Peyer's patch (tissue), 4 donors: ENCODE measurements at regions not wholly inside any gene's neighbourhood (a gene's known extent, or its start where the extent isn't known, plus 50 kb on each side); places are given as distances from the start of the nearest gene placed in this dataset.

ENCODE experiments used
- CTCF ChIP-seq, 6 experiments: fragments of 450-650 bp in 4 of 6; fragments of 200-600 bp in 2 of 6; sonication (generic) in 1 of 6; IDR thresholded peaks; one replicate each; pipeline ENCODE4 v1.5.1; 2017 to 2019; ENCODE audit warnings: antibody characterized with exemption in 6 of 6, mild to moderate bottlenecking in 3 of 6, moderate library complexity in 1 of 6
- POLR2A ChIP-seq, 2 donors: fragments of 450-650 bp; IDR thresholded peaks; one replicate each; pipeline ENCODE4 v1.5.1; 2017; ENCODE audit warnings: antibody characterized with exemption in 2 of 2, mild to moderate bottlenecking in 2 of 2, moderate library complexity in 2 of 2

- TF ChIP-seq CTCF (IDR thresholded peaks at IDR 0.05) (no peak), POLR2A (IDR thresholded peaks at IDR 0.05) (no peak)
Observed at GRCh38 chr6:10174056-10174455, 240.8 kb downstream of the TFAP2A start.
